ENCODE measurements at regions not wholly inside any gene's neighbourhood (a gene's known extent, or its start where the extent isn't known, plus 50 kb on each side); places are given as distances from the start of the nearest gene placed in this dataset.

DNA sequence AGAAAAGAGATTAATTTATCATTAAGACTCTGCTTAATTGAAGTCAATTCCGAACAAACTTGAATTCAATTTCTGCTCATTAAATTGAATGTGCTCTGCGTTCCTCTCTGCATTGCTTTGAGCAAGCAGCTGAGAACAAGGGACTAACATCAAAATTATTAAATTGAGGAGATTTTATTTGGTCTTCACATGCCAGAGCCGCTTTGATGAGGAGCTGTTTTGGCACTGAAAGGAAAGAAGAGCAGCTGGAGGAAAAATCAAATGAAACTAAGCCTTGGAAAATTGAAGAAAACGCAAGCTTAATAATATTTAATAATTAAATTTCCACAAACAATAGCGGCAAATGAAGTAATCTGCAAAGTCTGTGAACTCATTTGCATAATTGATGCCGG lies 222.0 kb upstream of the PKN2 start:
- 22 to 35% methylated on average over 6 of the region's 6 CpGs for WGBS, 2 donors
- intact Hi-C loops (cut with DNase I), result no loop called here
- H3K36me3 ChIP-seq, result no peaks in the 10 kb centered on the region
- DNase-seq, result no peak
- H3K9me3 ChIP-seq, result peaks cover 0 to 3% (median 0%) of the 10 kb centered on the region in 3 donors
- peaks cover 0 to 15% (median 3%) of the 10 kb centered on the region in 3 donors for H3K4me1 ChIP-seq
- peak overlapping the region; percentile 5 to 67 (median 38) for H3K4me3 ChIP-seq
- H3K27me3 ChIP-seq, result peaks cover 0 to 26% (median 0%) of the 10 kb centered on the region in 4 donors
- TF ChIP-seq, protein P1, sequence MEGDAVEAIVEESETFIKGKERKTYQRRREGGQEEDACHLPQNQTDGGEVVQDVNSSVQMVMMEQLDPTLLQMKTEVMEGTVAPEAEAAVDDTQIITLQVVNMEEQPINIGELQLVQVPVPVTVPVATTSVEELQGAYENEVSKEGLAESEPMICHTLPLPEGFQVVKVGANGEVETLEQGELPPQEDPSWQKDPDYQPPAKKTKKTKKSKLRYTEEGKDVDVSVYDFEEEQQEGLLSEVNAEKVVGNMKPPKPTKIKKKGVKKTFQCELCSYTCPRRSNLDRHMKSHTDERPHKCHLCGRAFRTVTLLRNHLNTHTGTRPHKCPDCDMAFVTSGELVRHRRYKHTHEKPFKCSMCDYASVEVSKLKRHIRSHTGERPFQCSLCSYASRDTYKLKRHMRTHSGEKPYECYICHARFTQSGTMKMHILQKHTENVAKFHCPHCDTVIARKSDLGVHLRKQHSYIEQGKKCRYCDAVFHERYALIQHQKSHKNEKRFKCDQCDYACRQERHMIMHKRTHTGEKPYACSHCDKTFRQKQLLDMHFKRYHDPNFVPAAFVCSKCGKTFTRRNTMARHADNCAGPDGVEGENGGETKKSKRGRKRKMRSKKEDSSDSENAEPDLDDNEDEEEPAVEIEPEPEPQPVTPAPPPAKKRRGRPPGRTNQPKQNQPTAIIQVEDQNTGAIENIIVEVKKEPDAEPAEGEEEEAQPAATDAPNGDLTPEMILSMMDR (IDR thresholded peaks at IDR 0.05), result no peak
- TF ChIP-seq POLR2A (IDR thresholded peaks at IDR 0.05), result no peak
- H3K27ac ChIP-seq, result peak overlapping the region in 2 of 4 donors; percentile 86 to 91

DNA sequence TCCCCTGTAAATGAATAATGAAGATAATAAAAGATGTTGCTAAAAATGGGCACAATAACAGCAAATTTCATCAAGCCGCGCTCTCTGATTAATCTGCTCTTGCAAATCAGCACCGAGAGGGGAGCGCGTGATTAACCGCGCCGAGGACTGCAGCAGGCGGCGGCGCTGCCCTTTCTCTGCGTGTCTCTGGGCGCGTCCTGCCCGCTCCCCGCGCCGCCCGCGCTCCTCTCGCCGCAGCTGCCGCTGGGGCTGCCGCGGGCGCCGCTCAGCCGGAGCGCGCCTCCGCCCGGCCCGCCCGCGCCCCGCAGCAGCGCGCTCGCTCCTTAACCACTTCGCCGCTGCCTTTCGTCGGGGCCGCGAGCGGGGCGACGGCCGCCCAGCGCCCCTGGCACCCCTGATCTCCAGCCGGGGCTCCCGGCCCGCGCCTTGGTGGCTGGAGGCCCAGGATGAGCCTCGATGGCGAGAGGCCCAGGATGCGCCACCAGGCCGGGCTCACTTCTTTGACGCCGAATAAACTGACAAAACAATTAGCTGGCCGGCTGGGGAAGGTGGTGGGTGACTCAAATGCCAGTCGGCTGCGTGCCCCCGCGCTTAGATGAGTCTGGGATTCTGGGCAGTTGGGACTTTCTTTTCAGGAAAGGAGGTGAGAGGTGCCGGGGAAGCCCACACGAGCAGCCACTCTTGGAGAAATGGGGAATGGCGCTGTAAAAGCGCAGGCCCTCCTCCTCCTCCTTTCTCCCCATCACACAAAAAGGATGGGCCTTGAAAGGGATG lies 221.4 kb upstream of the PKN2 start:
- Histone ChIP-seq H3K9me3 (peaks cover 0 to 6% (median 0%) of the 10 kb centered on the region in 3 donors), H3K36me3 (no peaks in the 10 kb centered on the region), H3K27me3 (peaks cover 0 to 26% (median 0%) of the 10 kb centered on the region in 4 donors), H3K27ac (peak overlapping the region; percentile 52 to 91 (median 80)), H3K4me1 (peaks cover 0 to 15% (median 3%) of the 10 kb centered on the region in 3 donors), H3K4me3 (peak overlapping the region; percentile 5 to 67 (median 38))
- 12 to 13% methylated on average over 14 to 22 of the region's 69 CpGs for WGBS, 2 donors
- TF ChIP-seq, protein P1 (IDR thresholded peaks at IDR 0.05), result no peak
- no peak for TF ChIP-seq POLR2A (IDR thresholded peaks at IDR 0.05)
- intact Hi-C loops (cut with DNase I), result no loop called here
- DNase-seq, result no peak

DNA sequence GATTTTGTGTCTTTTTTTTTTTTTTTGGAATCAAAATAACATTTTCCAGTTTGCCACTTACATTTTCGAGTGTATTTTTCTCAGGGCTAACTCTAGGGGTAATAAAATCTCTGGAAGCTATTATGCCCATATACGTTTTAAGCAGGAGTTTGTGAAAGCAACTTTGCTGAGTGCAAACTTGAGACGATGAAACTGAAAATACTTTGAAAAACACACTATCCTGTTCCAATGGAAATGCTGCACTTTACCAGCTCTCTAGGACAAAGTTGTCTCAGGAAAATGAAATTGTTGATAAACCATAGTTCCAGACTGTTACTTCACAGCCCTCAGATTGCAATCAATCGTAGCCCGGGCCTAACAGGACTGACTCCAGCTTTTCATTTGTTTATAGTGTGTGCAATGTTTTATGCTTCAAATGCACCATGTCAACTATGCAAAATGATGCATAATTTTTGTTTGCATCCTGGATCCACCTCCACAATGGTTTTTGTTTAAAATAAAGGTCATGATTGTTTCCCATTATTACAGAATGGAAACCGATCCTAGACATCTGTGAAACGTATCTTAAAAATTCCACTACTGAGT lies 220.6 kb upstream of the PKN2 start:
- peak overlapping the region in 3 of 4 donors; percentile 30 to 67 (median 45) for H3K4me3 ChIP-seq
- intact Hi-C loops (cut with DNase I), result no loop called here
- WGBS, 2 donors, result 65 to 71% methylated on average over 7 of the region's 7 CpGs
- peaks cover 0 to 26% (median 0%) of the 10 kb centered on the region in 4 donors for H3K27me3 ChIP-seq
- TF ChIP-seq, protein P1 (IDR thresholded peaks at IDR 0.05), result no peak
- no peak for TF ChIP-seq POLR2A (IDR thresholded peaks at IDR 0.05)
- peak overlapping the region in 3 of 4 donors; percentile 73 to 91 (median 86) for H3K27ac ChIP-seq
- no peak for DNase-seq
- H3K36me3 ChIP-seq, result no peaks in the 10 kb centered on the region
- peaks cover 0 to 15% (median 3%) of the 10 kb centered on the region in 3 donors for H3K4me1 ChIP-seq
- peaks cover 0 to 6% (median 0%) of the 10 kb centered on the region in 3 donors for H3K9me3 ChIP-seq

DNA sequence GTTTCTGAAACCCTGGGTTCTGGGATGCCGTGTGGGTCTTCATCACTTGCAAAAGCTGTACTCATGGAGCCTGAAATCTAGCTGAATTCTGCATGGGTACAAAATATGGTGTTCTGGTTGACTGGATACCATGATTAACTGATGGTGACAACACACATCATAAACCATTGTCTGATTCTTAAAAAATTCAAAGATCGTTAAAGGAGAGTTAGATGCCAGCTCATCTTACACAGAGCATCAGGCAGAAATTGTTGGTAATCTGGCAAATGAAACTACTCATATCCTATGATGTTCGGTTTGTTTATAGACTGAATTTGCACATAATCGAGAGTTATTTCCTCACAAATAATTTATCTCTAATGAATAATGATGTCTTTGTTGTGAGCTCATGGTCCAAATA lies 218.1 kb upstream of the PKN2 start:
- Histone ChIP-seq H3K27ac (no peak overlapping the region), H3K27me3 (peaks cover 0 to 23% (median 0%) of the 10 kb centered on the region in 4 donors), H3K4me3 (no peak overlapping the region), H3K36me3 (no peaks in the 10 kb centered on the region), H3K9me3 (peaks cover 0 to 6% (median 0%) of the 10 kb centered on the region in 3 donors), H3K4me1 (peaks cover 0 to 15% (median 3%) of the 10 kb centered on the region in 3 donors)
- intact Hi-C loops (cut with DNase I), result no loop called here
- TF ChIP-seq, protein P1 (IDR thresholded peaks at IDR 0.05), result no peak
- no peak for TF ChIP-seq POLR2A (IDR thresholded peaks at IDR 0.05)
- WGBS, 2 donors, result 74 to 76% methylated on average over 4 of the region's 4 CpGs
- no peak for DNase-seq
